GM19463 (cell line): ENCODE measurements at regions not wholly inside any gene's neighbourhood (a gene's known extent, or its start where the extent isn't known, plus 50 kb on each side); places are given as distances from the start of the nearest gene placed in this dataset.
"Not testable (repeated sequence)": the region's sequence is repeated elsewhere in the genome, so short reads cannot be mapped to it uniquely, and the experiment has no call there.

ENCODE experiments used
- ATAC-seq: cut with Tn5 transposase; IDR thresholded peaks from one replicate; pipeline ENCODE4 v1.9.1; 2021; ENCODE audit warnings: mild to moderate bottlenecking, moderate library complexity; ENCODE audit not compliant: unreplicated experiment

- no peak for ATAC-seq
These were observed 151.6 kb upstream of the PRSS16 start for GRCh38 chr6:27095914-27096313.

GRCh38 chr6:27096834-27097511 is 150.5 kb upstream of the PRSS16 start:
- peak; percentile 44 for ATAC-seq

GRCh38 chr6:27098956-27099355 is 148.5 kb upstream of the PRSS16 start:
- no peak for ATAC-seq

GRCh38 chr6:27100921-27101320 is 146.6 kb upstream of the PRSS16 start:
- no peak for ATAC-seq

GRCh38 chr6:27101824-27102223 is 145.7 kb upstream of the PRSS16 start:
- ATAC-seq, result no peak

- ATAC-seq, result no peak
These were observed 141.1 kb upstream of the PRSS16 start for GRCh38 chr6:27106382-27106781.

- ATAC-seq, result no peak
These were observed 135.8 kb upstream of the PRSS16 start for GRCh38 chr6:27111743-27112142.

GRCh38 chr6:27112974-27113373 is 134.5 kb upstream of the PRSS16 start:
- no peak for ATAC-seq

- no peak for ATAC-seq
These were observed 128.2 kb upstream of the PRSS16 start for GRCh38 chr6:27119329-27119728.

- no peak for ATAC-seq
These were observed 127.7 kb upstream of the PRSS16 start for GRCh38 chr6:27119761-27120160.

- ATAC-seq, result no peak
These were observed 125.9 kb upstream of the PRSS16 start for GRCh38 chr6:27121640-27122039.

- no peak for ATAC-seq
These were observed 123.2 kb upstream of the PRSS16 start for GRCh38 chr6:27124252-27124657.

GRCh38 chr6:27126046-27126814 is 121.3 kb upstream of the PRSS16 start:
- no peak for ATAC-seq

- peak; percentile 61 for ATAC-seq
These were observed 120.5 kb upstream of the PRSS16 start for GRCh38 chr6:27126815-27127537.

GRCh38 chr6:27127874-27128273 is 119.6 kb upstream of the PRSS16 start:
- ATAC-seq, result not testable (repeated sequence)

GRCh38 chr6:27128311-27129094 is 119.0 kb upstream of the PRSS16 start:
- no peak for ATAC-seq

GRCh38 chr6:27129095-27129815 is 118.2 kb upstream of the PRSS16 start:
- no peak for ATAC-seq

- no peak for ATAC-seq
These were observed 117.6 kb upstream of the PRSS16 start for GRCh38 chr6:27129917-27130316.

GRCh38 chr6:27130668-27131428 is 116.7 kb upstream of the PRSS16 start:
- no peak for ATAC-seq

- peak; percentile 0 for ATAC-seq
These were observed 115.3 kb upstream of the PRSS16 start for GRCh38 chr6:27132282-27132531.
